ENCODE measurements at regions not wholly inside any gene's neighbourhood (a gene's known extent, or its start where the extent isn't known, plus 50 kb on each side); places are given as distances from the start of the nearest gene placed in this dataset.

DNA sequence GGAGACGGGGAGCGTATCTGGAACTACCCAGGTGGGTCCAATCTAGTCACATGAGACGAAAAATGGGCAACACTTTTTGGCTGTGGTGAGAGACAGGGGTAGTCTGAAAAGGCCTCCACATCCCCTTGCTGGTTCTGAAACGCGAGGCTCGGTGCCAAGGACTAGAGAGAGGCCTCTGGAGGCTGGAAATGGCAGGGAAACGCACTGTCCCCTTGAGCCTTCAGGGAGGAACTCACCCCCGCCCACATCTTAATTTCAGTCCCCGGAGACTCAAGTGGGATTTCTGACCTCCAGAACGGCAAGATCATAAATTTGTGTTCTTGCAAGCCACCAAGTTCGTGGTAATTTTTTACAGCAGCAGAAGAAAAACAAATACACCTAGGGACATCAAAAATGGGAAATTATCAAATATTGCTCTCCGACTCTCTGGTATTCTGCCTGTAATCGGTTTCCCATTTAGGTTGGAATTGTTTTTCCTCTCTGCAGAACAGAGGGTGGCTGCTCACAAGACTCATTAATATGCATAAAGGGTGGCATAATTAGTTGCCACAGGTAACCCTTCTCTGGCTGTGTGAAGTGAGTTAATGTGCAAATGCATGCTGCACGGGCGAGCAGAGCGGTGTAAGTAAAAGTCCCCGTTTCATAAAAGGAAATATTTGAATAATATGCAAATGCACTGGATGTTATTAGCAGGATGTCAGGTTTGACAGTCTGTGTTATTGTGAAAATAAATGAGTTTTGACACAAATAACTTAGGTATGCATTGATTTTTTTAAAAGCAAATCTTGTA lies 185.7 kb downstream of the ARRDC4 start:
- FAIRE-seq (no peak), DNase-seq (ENCODE audit: low read depth) (no peak)
- Mint-ChIP-seq H3K9me3 (ENCODE audit: unreplicated experiment) (no peaks in the 10 kb centered on the region), H3K4me3 (ENCODE audit: unreplicated experiment) (no peak overlapping the region), H3K27ac (ENCODE audit: unreplicated experiment) (no peak overlapping the region), H3K4me1 (ENCODE audit: low read depth, unreplicated experiment) (no peaks in the 10 kb centered on the region), H3K36me3 (ENCODE audit: low read depth, unreplicated experiment) (no peaks in the 10 kb centered on the region), H3K27me3 (ENCODE audit: low read depth, unreplicated experiment) (peaks cover 3% of the 10 kb centered on the region)
- Histone ChIP-seq H3K27me3 (ENCODE audit: insufficient read depth, low read length) (no peaks in the 10 kb centered on the region), H2AFZ (ENCODE audit: low read depth, low read length) (no peak overlapping the region), H4K20me1 (ENCODE audit: insufficient read depth, low read length) (no peaks in the 10 kb centered on the region), H3K4me1 (ENCODE audit: insufficient read depth, low read length) (no peaks in the 10 kb centered on the region), H3K4me2 (ENCODE audit: low read length) (no peak overlapping the region), H3K27ac (ENCODE audit: low read depth, low read length) (no peak overlapping the region), H3K79me2 (ENCODE audit: insufficient read depth, low read length) (no peaks in the 10 kb centered on the region), H3K4me3 (ENCODE audit: insufficient read depth, low read depth, low read length) (no peak overlapping the region), H3K9ac (ENCODE audit: low read length) (no peak overlapping the region), H3K9me3 (ENCODE audit: insufficient read depth, low read depth, low read length) (no peaks in the 10 kb centered on the region), H3K36me3 (ENCODE audit: insufficient read depth, low read length) (no peaks in the 10 kb centered on the region)
- no peak for TF ChIP-seq CTCF (IDR thresholded peaks at IDR 0.05; ENCODE audit: insufficient read depth, low read depth, low read length)
- no peak for TF ChIP-seq EZH2 (IDR thresholded peaks at IDR 0.05; ENCODE audit: insufficient read depth, low read length)

GRCh38 chr15:98147415-98147814 lies 186.9 kb downstream of the ARRDC4 start:
- TF ChIP-seq CTCF (IDR thresholded peaks at IDR 0.05; ENCODE audit: insufficient read depth, low read depth, low read length): no peak
- no peak for TF ChIP-seq EZH2 (IDR thresholded peaks at IDR 0.05; ENCODE audit: insufficient read depth, low read length)
- Histone ChIP-seq H2AFZ (ENCODE audit: low read depth, low read length) (no peak overlapping the region), H3K9me3 (ENCODE audit: insufficient read depth, low read depth, low read length) (no peaks in the 10 kb centered on the region), H3K27me3 (ENCODE audit: insufficient read depth, low read length) (no peaks in the 10 kb centered on the region), H3K4me1 (ENCODE audit: insufficient read depth, low read length) (no peaks in the 10 kb centered on the region), H3K79me2 (ENCODE audit: insufficient read depth, low read length) (no peaks in the 10 kb centered on the region), H3K36me3 (ENCODE audit: insufficient read depth, low read length) (no peaks in the 10 kb centered on the region), H3K9ac (ENCODE audit: low read length) (no peak overlapping the region), H3K27ac (ENCODE audit: low read depth, low read length) (no peak overlapping the region), H3K4me2 (ENCODE audit: low read length) (no peak overlapping the region), H3K4me3 (ENCODE audit: insufficient read depth, low read depth, low read length) (no peak overlapping the region), H4K20me1 (ENCODE audit: insufficient read depth, low read length) (no peaks in the 10 kb centered on the region)
- Mint-ChIP-seq H3K4me3 (ENCODE audit: unreplicated experiment) (no peak overlapping the region), H3K36me3 (ENCODE audit: low read depth, unreplicated experiment) (no peaks in the 10 kb centered on the region), H3K9me3 (ENCODE audit: unreplicated experiment) (no peaks in the 10 kb centered on the region), H3K27ac (ENCODE audit: unreplicated experiment) (no peak overlapping the region), H3K4me1 (ENCODE audit: low read depth, unreplicated experiment) (no peaks in the 10 kb centered on the region), H3K27me3 (ENCODE audit: low read depth, unreplicated experiment) (peaks cover 3% of the 10 kb centered on the region)
- no peak for FAIRE-seq
- DNase-seq (ENCODE audit: low read depth): no peak

DNA sequence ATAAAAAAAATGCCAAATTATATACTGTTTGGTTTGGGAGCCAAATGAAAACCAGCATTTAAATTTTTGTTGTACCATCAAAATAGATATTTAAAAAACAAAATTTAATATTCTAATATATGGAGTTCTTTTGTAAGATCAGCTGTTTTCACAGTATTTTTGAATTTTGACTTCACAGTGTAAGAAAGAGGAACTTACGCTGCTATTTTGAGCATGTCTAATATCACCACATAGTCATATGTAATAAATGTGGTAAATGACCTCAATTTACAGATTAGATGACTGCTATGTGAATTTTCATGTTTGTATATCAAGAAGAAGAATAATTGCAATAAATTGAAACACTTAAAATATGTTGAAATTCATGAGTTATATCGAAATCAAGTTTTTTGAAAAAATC lies 189.6 kb downstream of the ARRDC4 start:
- Mint-ChIP-seq H3K4me3 (ENCODE audit: unreplicated experiment) (no peak overlapping the region), H3K27me3 (ENCODE audit: low read depth, unreplicated experiment) (peaks cover 3% of the 10 kb centered on the region), H3K4me1 (ENCODE audit: low read depth, unreplicated experiment) (peaks cover 7% of the 10 kb centered on the region), H3K36me3 (ENCODE audit: low read depth, unreplicated experiment) (no peaks in the 10 kb centered on the region), H3K27ac (ENCODE audit: unreplicated experiment) (no peak overlapping the region), H3K9me3 (ENCODE audit: unreplicated experiment) (no peaks in the 10 kb centered on the region)
- Histone ChIP-seq H3K9me3 (ENCODE audit: insufficient read depth, low read depth, low read length) (peaks cover 3% of the 10 kb centered on the region), H3K4me3 (ENCODE audit: insufficient read depth, low read depth, low read length) (no peak overlapping the region), H3K27ac (ENCODE audit: low read depth, low read length) (no peak overlapping the region), H2AFZ (ENCODE audit: low read depth, low read length) (no peak overlapping the region), H3K4me2 (ENCODE audit: low read length) (no peak overlapping the region), H3K79me2 (ENCODE audit: insufficient read depth, low read length) (no peaks in the 10 kb centered on the region), H4K20me1 (ENCODE audit: insufficient read depth, low read length) (no peaks in the 10 kb centered on the region), H3K27me3 (ENCODE audit: insufficient read depth, low read length) (no peaks in the 10 kb centered on the region), H3K36me3 (ENCODE audit: insufficient read depth, low read length) (no peaks in the 10 kb centered on the region), H3K9ac (ENCODE audit: low read length) (no peak overlapping the region), H3K4me1 (ENCODE audit: insufficient read depth, low read length) (peaks cover 8% of the 10 kb centered on the region)
- FAIRE-seq: no peak
- no peak for DNase-seq (ENCODE audit: low read depth)
- TF ChIP-seq CTCF (IDR thresholded peaks at IDR 0.05; ENCODE audit: insufficient read depth, low read depth, low read length): no peak
- no peak for TF ChIP-seq EZH2 (IDR thresholded peaks at IDR 0.05; ENCODE audit: insufficient read depth, low read length)
